GM12873 (cell line): ENCODE measurements at regions not wholly inside any gene's neighbourhood (a gene's known extent, or its start where the extent isn't known, plus 50 kb on each side); places are given as distances from the start of the nearest gene placed in this dataset.

ENCODE experiments used
- CTCF ChIP-seq: IDR thresholded peaks from 2 replicates; pipeline ENCODE4 v1.5.1; 2012; ENCODE audit warnings: low read depth, mild to moderate bottlenecking, moderate library complexity, low read length, control low read depth; ENCODE audit not compliant: insufficient read depth; ENCODE audit errors: missing control alignments

- no peak for TF ChIP-seq CTCF
Measured at GRCh38 chr16:5396880-5397279, 299.3 kb upstream of the EEF2KMT start.

GRCh38 chr16:5393070-5393469, 295.5 kb upstream of the EEF2KMT start:
- no peak for TF ChIP-seq CTCF

GRCh38 chr16:5386989-5387388, 289.4 kb upstream of the EEF2KMT start:
- TF ChIP-seq CTCF, result no peak

GRCh38 chr16:5385811-5386210, 288.2 kb upstream of the EEF2KMT start:
- TF ChIP-seq CTCF, result no peak

GRCh38 chr16:5385115-5385514, 287.5 kb upstream of the EEF2KMT start:
- no peak for TF ChIP-seq CTCF

GRCh38 chr16:5383737-5384136, 286.1 kb upstream of the EEF2KMT start:
- TF ChIP-seq CTCF, result no peak

GRCh38 chr16:5382484-5382883, 284.9 kb upstream of the EEF2KMT start:
- no peak for TF ChIP-seq CTCF
